Neural cell (in vitro differentiated cells): ENCODE measurements at regions not wholly inside any gene's neighbourhood (a gene's known extent, or its start where the extent isn't known, plus 50 kb on each side); places are given as distances from the start of the nearest gene placed in this dataset.

Experiments
- H2AFZ ChIP-seq: fragments of 200-600, 300-800 bp; sonication (generic), shearing (Covaris generic); 2 replicates; pipeline ENCODE4 v1.6.0; 2014; ENCODE audit warnings: low read depth, mild to moderate bottlenecking, antibody characterized with exemption, low read length, moderate library complexity
- H3F3A ChIP-seq: fragments of 200-600 bp; shearing (Covaris generic); 2 replicates; pipeline ENCODE4 v1.6.1; 2016; ENCODE audit warnings: mild to moderate bottlenecking, moderate library complexity, mixed read lengths, antibody characterized with exemption, low read length; ENCODE audit not compliant: insufficient read depth, poor library complexity, severe bottlenecking
- H3K27ac ChIP-seq: fragments of 200-600, 300-800 bp; sonication (generic), shearing (Covaris generic); 2 replicates; pipeline ENCODE4 v1.5.1; 2014; ENCODE audit warnings: mild to moderate bottlenecking, low read length, moderate library complexity
- H3K27me3 ChIP-seq: fragments of 300-800, 200-600 bp; sonication (generic), shearing (Covaris generic); 2 replicates; pipeline ENCODE4 v1.6.0; 2014; ENCODE audit warnings: mild to moderate bottlenecking, low read depth, low read length, moderate library complexity; ENCODE audit not compliant: insufficient read depth
- H3K36me3 ChIP-seq: fragments of 300-800, 200-600 bp; sonication (generic), shearing (Covaris generic); 2 replicates; pipeline ENCODE4 v1.5.1; 2014; ENCODE audit warnings: mild to moderate bottlenecking, antibody characterized with exemption, low read length, moderate library complexity; ENCODE audit not compliant: insufficient read depth
- H3K4me2 ChIP-seq: fragments of 300-800, 200-600 bp; sonication (generic), shearing (Covaris generic); 2 replicates; pipeline ENCODE4 v1.6.0; 2014; ENCODE audit warnings: mild to moderate bottlenecking, low read length
- H3K4me3 ChIP-seq: fragments of 300-800, 200-600 bp; sonication (generic), shearing (Covaris generic); 2 replicates; pipeline ENCODE4 v1.5.1; 2014; ENCODE audit warnings: mild to moderate bottlenecking, low read length, moderate library complexity
- H3K79me2 ChIP-seq: fragments of 200-600 bp; shearing (Covaris generic); replicated peaks from 2 replicates; pipeline ENCODE4 v1.6.0; 2014; ENCODE audit warnings: mild to moderate bottlenecking, low read length, moderate library complexity; ENCODE audit not compliant: insufficient read depth
- H3K9ac ChIP-seq: fragments of 300-800, 200-600 bp; sonication (generic), shearing (Covaris generic); 2 replicates; pipeline ENCODE4 v1.6.1; 2016; ENCODE audit warnings: mild to moderate bottlenecking, low read length, mixed read lengths
- H3K9me2 ChIP-seq: fragments of 200-600 bp; shearing (Covaris generic); 2 replicates; pipeline ENCODE4 v1.6.1; 2016; ENCODE audit warnings: mild to moderate bottlenecking, low read length, mixed read lengths; ENCODE audit not compliant: insufficient read depth
- H3K9me3 ChIP-seq: fragments of 200-600, 300-800 bp; sonication (generic), shearing (Covaris generic); 2 replicates; pipeline ENCODE4 v1.6.1; 2016; ENCODE audit warnings: mild to moderate bottlenecking, mixed run types, low read length, moderate library complexity, mixed read lengths
- H4K20me1 ChIP-seq: fragments of 200-600 bp; shearing (Covaris generic); 2 replicates; pipeline ENCODE4 v1.6.1; 2016; ENCODE audit warnings: mild to moderate bottlenecking, mixed run types; ENCODE audit not compliant: insufficient read depth
- CTCF ChIP-seq: fragments of 450-650 bp; IDR thresholded peaks from 2 replicates; pipeline ENCODE4 v1.5.1; 2014; ENCODE audit warnings: antibody characterized with exemption, mild to moderate bottlenecking, moderate library complexity; ENCODE audit not compliant: poor library complexity, severe bottlenecking
- EP300 ChIP-seq: fragments of 450-650 bp; conservative IDR thresholded peaks from 2 replicates; pipeline ENCODE4 v1.6.1; 2014; ENCODE audit warnings: antibody characterized with exemption, mild to moderate bottlenecking, moderate library complexity; ENCODE audit not compliant: poor library complexity, severe bottlenecking
- EZH2 ChIP-seq: fragments of 200-600, 300-800 bp; shearing (Covaris generic), sonication (generic); IDR thresholded peaks from 2 replicates; pipeline ENCODE4 v1.6.1; 2014; ENCODE audit warnings: antibody characterized with exemption, low read length, borderline replicate concordance, mild to moderate bottlenecking; ENCODE audit not compliant: insufficient read depth, poor library complexity, severe bottlenecking
- MXI1 ChIP-seq: fragments of 450-650 bp; conservative IDR thresholded peaks from 2 replicates; pipeline ENCODE4 v1.6.1; 2014; ENCODE audit warnings: antibody characterized with exemption, mild to moderate bottlenecking; ENCODE audit not compliant: poor library complexity, severe bottlenecking
- POLR2AphosphoS5 ChIP-seq: IDR thresholded peaks from 2 replicates; pipeline ENCODE4 v1.6.1; 2012
- RAD21 ChIP-seq: fragments of 450-650 bp; conservative IDR thresholded peaks from 2 replicates; pipeline ENCODE4 v1.6.1; 2014; ENCODE audit warnings: antibody characterized with exemption, mild to moderate bottlenecking, moderate library complexity
- SMC3 ChIP-seq: fragments of 450-650 bp; conservative IDR thresholded peaks from 2 replicates; pipeline ENCODE4 v1.6.1; 2014; ENCODE audit warnings: antibody characterized with exemption, mild to moderate bottlenecking, moderate library complexity; ENCODE audit not compliant: poor library complexity
- TAF1 ChIP-seq: IDR thresholded peaks from 2 replicates; pipeline ENCODE4 v1.6.1; 2012; ENCODE audit warnings: low read depth
- TF ChIP-seq, protein P1 (sequence below): IDR thresholded peaks from 2 replicates; pipeline ENCODE4 v1.6.1; 2012; ENCODE audit warnings: borderline replicate concordance

DNA sequence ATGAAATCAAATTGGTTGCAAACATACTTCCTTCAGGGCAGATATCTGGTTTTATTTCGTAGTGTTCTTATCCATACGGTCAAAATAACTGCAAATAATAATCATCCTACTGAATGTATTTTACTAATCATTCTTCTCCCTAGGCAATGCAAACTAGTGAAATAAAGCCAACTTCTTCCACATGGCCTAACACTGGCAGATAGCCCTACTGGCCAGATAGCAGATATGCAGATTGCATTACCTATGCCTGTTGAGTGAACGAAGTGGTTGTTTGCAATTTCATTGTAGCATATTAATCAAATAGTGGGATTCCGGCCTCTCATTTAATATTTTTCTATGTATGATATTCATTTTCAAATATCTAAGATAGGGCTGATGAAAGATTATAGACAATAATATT, 116.2 kb downstream of the CENPF start:
- TF ChIP-seq SMC3 = no peak
- TF ChIP-seq RAD21 = no peak
- TF ChIP-seq, protein P1, sequence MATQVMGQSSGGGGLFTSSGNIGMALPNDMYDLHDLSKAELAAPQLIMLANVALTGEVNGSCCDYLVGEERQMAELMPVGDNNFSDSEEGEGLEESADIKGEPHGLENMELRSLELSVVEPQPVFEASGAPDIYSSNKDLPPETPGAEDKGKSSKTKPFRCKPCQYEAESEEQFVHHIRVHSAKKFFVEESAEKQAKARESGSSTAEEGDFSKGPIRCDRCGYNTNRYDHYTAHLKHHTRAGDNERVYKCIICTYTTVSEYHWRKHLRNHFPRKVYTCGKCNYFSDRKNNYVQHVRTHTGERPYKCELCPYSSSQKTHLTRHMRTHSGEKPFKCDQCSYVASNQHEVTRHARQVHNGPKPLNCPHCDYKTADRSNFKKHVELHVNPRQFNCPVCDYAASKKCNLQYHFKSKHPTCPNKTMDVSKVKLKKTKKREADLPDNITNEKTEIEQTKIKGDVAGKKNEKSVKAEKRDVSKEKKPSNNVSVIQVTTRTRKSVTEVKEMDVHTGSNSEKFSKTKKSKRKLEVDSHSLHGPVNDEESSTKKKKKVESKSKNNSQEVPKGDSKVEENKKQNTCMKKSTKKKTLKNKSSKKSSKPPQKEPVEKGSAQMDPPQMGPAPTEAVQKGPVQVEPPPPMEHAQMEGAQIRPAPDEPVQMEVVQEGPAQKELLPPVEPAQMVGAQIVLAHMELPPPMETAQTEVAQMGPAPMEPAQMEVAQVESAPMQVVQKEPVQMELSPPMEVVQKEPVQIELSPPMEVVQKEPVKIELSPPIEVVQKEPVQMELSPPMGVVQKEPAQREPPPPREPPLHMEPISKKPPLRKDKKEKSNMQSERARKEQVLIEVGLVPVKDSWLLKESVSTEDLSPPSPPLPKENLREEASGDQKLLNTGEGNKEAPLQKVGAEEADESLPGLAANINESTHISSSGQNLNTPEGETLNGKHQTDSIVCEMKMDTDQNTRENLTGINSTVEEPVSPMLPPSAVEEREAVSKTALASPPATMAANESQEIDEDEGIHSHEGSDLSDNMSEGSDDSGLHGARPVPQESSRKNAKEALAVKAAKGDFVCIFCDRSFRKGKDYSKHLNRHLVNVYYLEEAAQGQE = no peak
- TF ChIP-seq POLR2AphosphoS5 = no peak
- no peak for TF ChIP-seq EP300
- no peak for TF ChIP-seq MXI1

GRCh38 chr1:214720561-214720960, 117.6 kb downstream of the CENPF start:
- Histone ChIP-seq H2AFZ (no peak overlapping the region), H3K36me3 (no peaks in the 10 kb centered on the region)

More for the DNA sequence above, 116.2 kb downstream of the CENPF start:
- H3F3A ChIP-seq = no peaks in the 10 kb centered on the region
- H4K20me1 ChIP-seq = no peaks in the 10 kb centered on the region
- no peak overlapping the region for H3K4me2 ChIP-seq
- H3K79me2 ChIP-seq = no peaks in the 10 kb centered on the region
- no peak overlapping the region for H3K27ac ChIP-seq
- H3K9me2 ChIP-seq = no peaks in the 10 kb centered on the region
- no peak overlapping the region for H2AFZ ChIP-seq
- no peak overlapping the region for H3K9ac ChIP-seq
- H3K27me3 ChIP-seq = no peaks in the 10 kb centered on the region
- no peaks in the 10 kb centered on the region for H3K36me3 ChIP-seq
- H3K4me3 ChIP-seq = no peak overlapping the region
- no peaks in the 10 kb centered on the region for H3K9me3 ChIP-seq

More at GRCh38 chr1:214720561-214720960, 117.6 kb downstream of the CENPF start:
- H3K4me2 ChIP-seq = no peak overlapping the region
- no peaks in the 10 kb centered on the region for H3K9me2 ChIP-seq
- H3K27ac ChIP-seq = no peak overlapping the region
- no peak overlapping the region for H3K9ac ChIP-seq
- H3K4me3 ChIP-seq = no peak overlapping the region
- H4K20me1 ChIP-seq = no peaks in the 10 kb centered on the region
- H3F3A ChIP-seq = no peaks in the 10 kb centered on the region
- H3K79me2 ChIP-seq = no peaks in the 10 kb centered on the region
- no peaks in the 10 kb centered on the region for H3K27me3 ChIP-seq
- TF ChIP-seq RAD21 (no peak), POLR2AphosphoS5 (no peak), TAF1 (no peak), SMC3 (no peak), MXI1 (no peak), CTCF (no peak), EZH2 (no peak), EP300 (no peak)
- TF ChIP-seq, protein P1 = no peak
- no peaks in the 10 kb centered on the region for H3K9me3 ChIP-seq
